ENCODE measurements at regions not wholly inside any gene's neighbourhood (a gene's known extent, or its start where the extent isn't known, plus 50 kb on each side); places are given as distances from the start of the nearest gene placed in this dataset.
"Not testable (repeated sequence)": the region's sequence is repeated elsewhere in the genome, so short reads cannot be mapped to it uniquely, and the experiment has no call there.

- TF ChIP-seq, protein P1, sequence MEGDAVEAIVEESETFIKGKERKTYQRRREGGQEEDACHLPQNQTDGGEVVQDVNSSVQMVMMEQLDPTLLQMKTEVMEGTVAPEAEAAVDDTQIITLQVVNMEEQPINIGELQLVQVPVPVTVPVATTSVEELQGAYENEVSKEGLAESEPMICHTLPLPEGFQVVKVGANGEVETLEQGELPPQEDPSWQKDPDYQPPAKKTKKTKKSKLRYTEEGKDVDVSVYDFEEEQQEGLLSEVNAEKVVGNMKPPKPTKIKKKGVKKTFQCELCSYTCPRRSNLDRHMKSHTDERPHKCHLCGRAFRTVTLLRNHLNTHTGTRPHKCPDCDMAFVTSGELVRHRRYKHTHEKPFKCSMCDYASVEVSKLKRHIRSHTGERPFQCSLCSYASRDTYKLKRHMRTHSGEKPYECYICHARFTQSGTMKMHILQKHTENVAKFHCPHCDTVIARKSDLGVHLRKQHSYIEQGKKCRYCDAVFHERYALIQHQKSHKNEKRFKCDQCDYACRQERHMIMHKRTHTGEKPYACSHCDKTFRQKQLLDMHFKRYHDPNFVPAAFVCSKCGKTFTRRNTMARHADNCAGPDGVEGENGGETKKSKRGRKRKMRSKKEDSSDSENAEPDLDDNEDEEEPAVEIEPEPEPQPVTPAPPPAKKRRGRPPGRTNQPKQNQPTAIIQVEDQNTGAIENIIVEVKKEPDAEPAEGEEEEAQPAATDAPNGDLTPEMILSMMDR (IDR thresholded peaks at IDR 0.05): not testable (repeated sequence)
- not testable (repeated sequence) for TF ChIP-seq POLR2A (IDR thresholded peaks at IDR 0.05)
These were observed 562.0 kb downstream of the NLGN4X start for GRCh38 chrX:5666689-5667088.
